KMS-11 (cell line): ENCODE measurements at regions not wholly inside any gene's neighbourhood (a gene's known extent, or its start where the extent isn't known, plus 50 kb on each side); places are given as distances from the start of the nearest gene placed in this dataset.

Experiments used
- H2AFZ ChIP-seq: fragments of 200-600 bp; sonication (generic); 2 replicates; pipeline ENCODE4 v1.6.1; 2016; ENCODE audit warnings: antibody characterized with exemption, mixed run types, low read depth
- H3K27ac ChIP-seq: fragments of 200-600 bp; sonication (generic); 2 replicates; pipeline ENCODE4 v1.6.1; 2016; ENCODE audit warnings: mild to moderate bottlenecking, mixed run types
- H3K27me3 ChIP-seq: fragments of 200-600 bp; sonication (generic); 2 replicates; pipeline ENCODE4 v1.6.1; 2017; ENCODE audit warnings: mild to moderate bottlenecking, low read depth, mixed run types, moderate library complexity; ENCODE audit not compliant: insufficient read depth
- H3K36me3 ChIP-seq: fragments of 200-600 bp; sonication (generic); 2 replicates; pipeline ENCODE4 v1.6.1; 2017; ENCODE audit warnings: mild to moderate bottlenecking, mixed run types; ENCODE audit not compliant: insufficient read depth
- H3K4me1 ChIP-seq: fragments of 200-600 bp; sonication (generic); 2 replicates; pipeline ENCODE4 v1.6.1; 2016; ENCODE audit warnings: mild to moderate bottlenecking, low read depth, mixed run types; ENCODE audit not compliant: poor library complexity, severe bottlenecking
- H3K4me2 ChIP-seq: fragments of 200-600 bp; sonication (generic); 2 replicates; pipeline ENCODE4 v1.7.0; 2016; ENCODE audit warnings: mild to moderate bottlenecking, mixed run types
- H3K4me3 ChIP-seq: fragments of 200-600 bp; sonication (generic); IDR thresholded peaks from 2 replicates; pipeline ENCODE4 v1.6.1; 2017; ENCODE audit warnings: low read depth, low read length, mixed read lengths; ENCODE audit not compliant: insufficient read depth
- H3K79me2 ChIP-seq: fragments of 200-600 bp; sonication (generic); 2 replicates; pipeline ENCODE4 v1.6.1; 2016; ENCODE audit warnings: low read depth, mixed run types; ENCODE audit not compliant: insufficient read depth
- H3K9ac ChIP-seq: fragments of 200-600 bp; sonication (generic); 2 replicates; pipeline ENCODE4 v1.6.1; 2016; ENCODE audit warnings: mild to moderate bottlenecking, mixed run types
- H4K20me1 ChIP-seq: fragments of 200-600 bp; sonication (generic); 2 replicates; pipeline ENCODE4 v1.6.1; 2016; ENCODE audit warnings: mild to moderate bottlenecking, mixed run types; ENCODE audit not compliant: insufficient read depth
- TF ChIP-seq, protein P1 (sequence below): fragments of 200-600 bp; sonication (generic); conservative IDR thresholded peaks from 2 replicates; pipeline ENCODE4 v1.6.1; 2017; ENCODE audit warnings: low read depth, mild to moderate bottlenecking, antibody characterized with exemption, low read length, moderate library complexity, mixed read lengths

DNA sequence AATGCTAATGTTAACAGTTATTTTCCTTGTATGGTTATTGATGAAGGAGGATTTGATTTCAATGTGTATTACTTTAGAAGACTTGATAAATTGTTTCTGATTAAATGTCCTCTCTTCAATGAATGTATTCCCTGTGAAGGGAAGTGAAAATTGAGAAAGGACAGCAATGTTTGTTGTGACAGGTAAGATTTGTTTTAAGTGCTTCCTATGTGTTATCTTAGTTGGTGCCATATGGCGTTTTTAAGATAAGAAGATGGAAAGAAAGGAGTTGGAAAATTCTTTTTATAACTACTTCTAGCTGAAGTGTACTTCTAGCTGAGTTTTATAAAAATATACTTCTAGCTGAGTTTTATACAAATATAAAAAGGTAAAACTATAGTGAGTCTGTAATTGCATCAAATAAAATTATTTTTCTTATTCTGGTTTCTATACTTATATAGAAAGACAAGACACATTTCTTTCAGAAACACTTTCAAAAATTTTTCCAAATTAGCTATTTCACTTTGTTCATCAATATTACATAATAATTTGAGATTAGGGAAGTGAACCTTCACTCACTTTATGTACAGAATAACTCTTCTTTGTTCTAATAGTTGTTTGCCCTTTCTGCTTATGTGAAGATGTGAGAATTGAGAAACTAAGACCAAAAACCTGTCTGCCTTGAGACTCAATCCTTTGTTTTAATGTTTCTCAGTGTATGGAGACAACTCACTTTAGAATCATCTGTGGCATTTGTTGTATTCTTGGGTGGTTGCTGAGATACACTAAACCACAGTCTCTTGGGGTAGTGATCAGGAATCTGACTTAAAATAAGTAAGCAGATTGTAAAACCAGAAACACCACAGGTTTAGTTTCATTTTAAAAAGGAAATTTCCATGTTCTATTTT, 382.9 kb upstream of the B3GALT2 start:
- Histone ChIP-seq H3K27me3 (no peaks in the 10 kb centered on the region), H3K27ac (peak overlapping the region; percentile 49), H3K79me2 (no peaks in the 10 kb centered on the region), H3K36me3 (no peaks in the 10 kb centered on the region), H3K4me1 (peaks cover 34% of the 10 kb centered on the region), H3K9ac (0 out of 2 replicates have a peak overlapping the region, but pooled peaks have one; percentile 3), H2AFZ (no peak overlapping the region), H3K4me3 (peak overlapping the region; percentile 8), H3K4me2 (peak overlapping the region; percentile 37), H4K20me1 (no peaks in the 10 kb centered on the region)
- TF ChIP-seq, protein P1, sequence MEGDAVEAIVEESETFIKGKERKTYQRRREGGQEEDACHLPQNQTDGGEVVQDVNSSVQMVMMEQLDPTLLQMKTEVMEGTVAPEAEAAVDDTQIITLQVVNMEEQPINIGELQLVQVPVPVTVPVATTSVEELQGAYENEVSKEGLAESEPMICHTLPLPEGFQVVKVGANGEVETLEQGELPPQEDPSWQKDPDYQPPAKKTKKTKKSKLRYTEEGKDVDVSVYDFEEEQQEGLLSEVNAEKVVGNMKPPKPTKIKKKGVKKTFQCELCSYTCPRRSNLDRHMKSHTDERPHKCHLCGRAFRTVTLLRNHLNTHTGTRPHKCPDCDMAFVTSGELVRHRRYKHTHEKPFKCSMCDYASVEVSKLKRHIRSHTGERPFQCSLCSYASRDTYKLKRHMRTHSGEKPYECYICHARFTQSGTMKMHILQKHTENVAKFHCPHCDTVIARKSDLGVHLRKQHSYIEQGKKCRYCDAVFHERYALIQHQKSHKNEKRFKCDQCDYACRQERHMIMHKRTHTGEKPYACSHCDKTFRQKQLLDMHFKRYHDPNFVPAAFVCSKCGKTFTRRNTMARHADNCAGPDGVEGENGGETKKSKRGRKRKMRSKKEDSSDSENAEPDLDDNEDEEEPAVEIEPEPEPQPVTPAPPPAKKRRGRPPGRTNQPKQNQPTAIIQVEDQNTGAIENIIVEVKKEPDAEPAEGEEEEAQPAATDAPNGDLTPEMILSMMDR, result no peak

- TF ChIP-seq, protein P1, result no peak
- Histone ChIP-seq H4K20me1 (no peaks in the 10 kb centered on the region), H3K27ac (peak overlapping the region; percentile 49), H3K4me3 (peak overlapping the region; percentile 8), H3K4me2 (peak overlapping the region; percentile 37; the same call in 1 of the 2 replicates), H2AFZ (no peak overlapping the region), H3K27me3 (no peaks in the 10 kb centered on the region), H3K36me3 (no peaks in the 10 kb centered on the region), H3K9ac (no peak overlapping the region), H3K4me1 (peaks cover 34% of the 10 kb centered on the region), H3K79me2 (no peaks in the 10 kb centered on the region)
Observed at GRCh38 chr1:193568512-193568911, 382.1 kb upstream of the B3GALT2 start.

DNA sequence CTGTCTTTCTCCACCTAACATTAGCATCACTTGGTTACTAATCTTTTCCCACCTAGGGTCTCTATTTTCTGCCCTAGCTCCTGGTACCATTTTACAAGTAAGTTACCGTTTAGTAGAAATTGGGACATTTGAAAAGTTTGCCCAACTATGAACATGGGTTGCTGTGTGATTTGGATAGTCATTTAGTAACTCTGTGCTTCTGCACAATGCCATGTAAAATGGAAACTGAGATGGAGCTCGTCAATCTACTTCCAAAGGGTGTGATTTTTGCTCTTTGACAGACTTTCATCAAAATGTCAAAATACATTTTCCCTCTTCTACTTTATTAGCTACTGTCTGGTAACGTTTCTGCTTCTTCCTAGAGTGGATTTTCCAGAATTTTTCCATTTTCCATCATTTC, 381.5 kb upstream of the B3GALT2 start:
- Histone ChIP-seq H3K9ac (no peak overlapping the region), H3K27ac (no peak overlapping the region), H3K36me3 (no peaks in the 10 kb centered on the region), H3K79me2 (no peaks in the 10 kb centered on the region), H3K4me1 (peaks cover 34% of the 10 kb centered on the region), H2AFZ (no peak overlapping the region), H3K4me3 (peak overlapping the region; percentile 8), H3K4me2 (no peak overlapping the region), H4K20me1 (no peaks in the 10 kb centered on the region), H3K27me3 (no peaks in the 10 kb centered on the region)
- TF ChIP-seq, protein P1, result no peak

DNA sequence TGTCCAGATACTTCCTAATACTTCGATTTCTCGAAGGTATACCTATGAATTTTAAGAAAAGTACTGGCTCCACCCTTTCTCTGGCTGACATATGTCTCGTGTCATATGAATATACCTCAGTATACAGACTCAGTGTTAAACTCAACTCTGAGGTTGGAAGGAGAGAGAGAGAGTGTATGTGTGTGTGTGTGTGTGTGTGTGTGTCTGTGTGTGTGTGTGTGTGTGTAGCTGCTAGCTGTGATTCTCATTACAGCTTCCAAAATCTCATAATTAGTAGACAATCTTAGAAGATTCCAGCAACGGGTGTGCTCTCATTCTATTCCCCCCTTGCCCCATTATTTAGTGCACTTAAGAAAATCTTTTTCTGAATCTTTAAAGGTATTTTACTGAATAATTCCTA, 380.3 kb upstream of the B3GALT2 start:
- H3K36me3 ChIP-seq, result no peaks in the 10 kb centered on the region
- no peaks in the 10 kb centered on the region for H3K27me3 ChIP-seq
- H3K79me2 ChIP-seq, result no peaks in the 10 kb centered on the region
- H3K27ac ChIP-seq, result no peak overlapping the region
- H3K4me1 ChIP-seq, result peaks cover 32% of the 10 kb centered on the region
- TF ChIP-seq, protein P1, result no peak
- H4K20me1 ChIP-seq, result no peaks in the 10 kb centered on the region
- H3K4me2 ChIP-seq, result no peak overlapping the region
- no peak overlapping the region for H3K4me3 ChIP-seq
- no peak overlapping the region for H2AFZ ChIP-seq
- no peak overlapping the region for H3K9ac ChIP-seq
